ENCODE measurements at regions not wholly inside any gene's neighbourhood (a gene's known extent, or its start where the extent isn't known, plus 50 kb on each side); places are given as distances from the start of the nearest gene placed in this dataset.

GRCh38 chr4:133801883-133802282, 399.7 kb downstream of the PABPC4L start:
- no peak for TF ChIP-seq CTCF (IDR thresholded peaks at IDR 0.05)
- Histone ChIP-seq H3K27ac (no peak overlapping the region), H3K27me3 (ENCODE audit: control insufficient read depth, insufficient read depth, low read length) (no peaks in the 10 kb centered on the region), H3K36me3 (ENCODE audit: control insufficient read depth, insufficient read depth, low read length) (no peaks in the 10 kb centered on the region), H3K9me3 (ENCODE audit: control insufficient read depth, low read length) (no peaks in the 10 kb centered on the region), H3K4me1 (no peaks in the 10 kb centered on the region), H2AFZ (no peak overlapping the region), H3K9ac (no peak overlapping the region), H3K79me2 (no peaks in the 10 kb centered on the region), H3K4me2 (ENCODE audit: low read length) (no peak overlapping the region), H3K4me3 (ENCODE audit: low read depth, low read length) (no peak overlapping the region)

GRCh38 chr4:133800966-133801365, 400.6 kb downstream of the PABPC4L start:
- no peak overlapping the region for H3K27ac ChIP-seq
- no peak overlapping the region for H3K4me2 ChIP-seq (ENCODE audit: low read length)
- no peaks in the 10 kb centered on the region for H3K79me2 ChIP-seq
- no peak overlapping the region for H2AFZ ChIP-seq
- H3K27me3 ChIP-seq (ENCODE audit: control insufficient read depth, insufficient read depth, low read length) = no peaks in the 10 kb centered on the region
- no peak overlapping the region for H3K4me3 ChIP-seq (ENCODE audit: low read depth, low read length)
- TF ChIP-seq CTCF (IDR thresholded peaks at IDR 0.05) = no peak
- H3K9ac ChIP-seq = no peak overlapping the region
- H3K9me3 ChIP-seq (ENCODE audit: control insufficient read depth, low read length) = no peaks in the 10 kb centered on the region
- no peaks in the 10 kb centered on the region for H3K36me3 ChIP-seq (ENCODE audit: control insufficient read depth, insufficient read depth, low read length)
- no peaks in the 10 kb centered on the region for H3K4me1 ChIP-seq

GRCh38 chr4:133799717-133800315, 401.8 kb downstream of the PABPC4L start:
- Histone ChIP-seq H3K9ac (no peak overlapping the region), H3K4me1 (no peaks in the 10 kb centered on the region), H3K9me3 (ENCODE audit: control insufficient read depth, low read length) (no peaks in the 10 kb centered on the region), H3K4me3 (ENCODE audit: low read depth, low read length) (no peak overlapping the region), H3K79me2 (no peaks in the 10 kb centered on the region), H3K27ac (no peak overlapping the region), H3K4me2 (ENCODE audit: low read length) (no peak overlapping the region), H3K27me3 (ENCODE audit: control insufficient read depth, insufficient read depth, low read length) (no peaks in the 10 kb centered on the region), H2AFZ (no peak overlapping the region), H3K36me3 (ENCODE audit: control insufficient read depth, insufficient read depth, low read length) (no peaks in the 10 kb centered on the region)
- TF ChIP-seq CTCF (IDR thresholded peaks at IDR 0.05) = no peak

- H3K9me3 ChIP-seq (ENCODE audit: control insufficient read depth, low read length) = no peaks in the 10 kb centered on the region
- no peaks in the 10 kb centered on the region for H3K79me2 ChIP-seq
- no peak for TF ChIP-seq CTCF (IDR thresholded peaks at IDR 0.05)
- no peak overlapping the region for H3K4me3 ChIP-seq (ENCODE audit: low read depth, low read length)
- no peaks in the 10 kb centered on the region for H3K4me1 ChIP-seq
- no peaks in the 10 kb centered on the region for H3K36me3 ChIP-seq (ENCODE audit: control insufficient read depth, insufficient read depth, low read length)
- no peak overlapping the region for H3K27ac ChIP-seq
- no peak overlapping the region for H3K4me2 ChIP-seq (ENCODE audit: low read length)
- H2AFZ ChIP-seq = no peak overlapping the region
- no peaks in the 10 kb centered on the region for H3K27me3 ChIP-seq (ENCODE audit: control insufficient read depth, insufficient read depth, low read length)
- no peak overlapping the region for H3K9ac ChIP-seq
Observed at GRCh38 chr4:133777661-133778060, 423.9 kb downstream of the PABPC4L start.

GRCh38 chr4:133776961-133777360, 424.6 kb downstream of the PABPC4L start:
- H3K4me2 ChIP-seq (ENCODE audit: low read length) = no peak overlapping the region
- no peak overlapping the region for H3K27ac ChIP-seq
- no peak overlapping the region for H3K9ac ChIP-seq
- H3K36me3 ChIP-seq (ENCODE audit: control insufficient read depth, insufficient read depth, low read length) = no peaks in the 10 kb centered on the region
- no peak for TF ChIP-seq CTCF (IDR thresholded peaks at IDR 0.05)
- no peaks in the 10 kb centered on the region for H3K27me3 ChIP-seq (ENCODE audit: control insufficient read depth, insufficient read depth, low read length)
- H3K4me3 ChIP-seq (ENCODE audit: low read depth, low read length) = no peak overlapping the region
- no peaks in the 10 kb centered on the region for H3K4me1 ChIP-seq
- H2AFZ ChIP-seq = no peak overlapping the region
- no peaks in the 10 kb centered on the region for H3K9me3 ChIP-seq (ENCODE audit: control insufficient read depth, low read length)
- no peaks in the 10 kb centered on the region for H3K79me2 ChIP-seq
